Glomerular visceral epithelial cell (primary cell): ENCODE measurements at regions not wholly inside any gene's neighbourhood (a gene's known extent, or its start where the extent isn't known, plus 50 kb on each side); places are given as distances from the start of the nearest gene placed in this dataset.

Experiments used
- DNase-seq: peaks from one replicate; pipeline ENCODE4 v3.0.0-alpha.2; 2016; ENCODE audit errors: extremely low spot score

GRCh38 chr6:127641905-127642304, 64.9 kb downstream of the C6orf58 start:
- DNase-seq = peak; percentile 50
